ENCODE measurements at regions not wholly inside any gene's neighbourhood (a gene's known extent, or its start where the extent isn't known, plus 50 kb on each side); places are given as distances from the start of the nearest gene placed in this dataset.

GRCh38 chr15:36422631-36423030 lies 156.8 kb upstream of the CDIN1 start:
- TF ChIP-seq EZH2 (IDR thresholded peaks at IDR 0.05; ENCODE audit: low read depth), result no peak
- TF ChIP-seq CTCF (conservative IDR thresholded peaks at IDR 0.05), result no peak

Data from PC-9 (cell line).